ENCODE measurements at regions not wholly inside any gene's neighbourhood (a gene's known extent, or its start where the extent isn't known, plus 50 kb on each side); places are given as distances from the start of the nearest gene placed in this dataset.
A peak's percentile ranks its signal among the peaks of the same experiment; 100 is the strongest.

- no peaks in the 10 kb centered on the region for H3K9me3 ChIP-seq (ENCODE audit: control extremely low read depth in 1 of 3, control insufficient read depth in 2 of 3, insufficient read depth in 1 of 3, low read length in 2 of 3)
- no peak overlapping the region for H3K4me2 ChIP-seq (replicated peaks; ENCODE audit: low read depth, low read length, poor library complexity, severe bottlenecking)
- Mint-ChIP-seq H3K27ac (no peak overlapping the region), H3K9me3 (ENCODE audit: insufficient read depth) (no peaks in the 10 kb centered on the region), H3K4me3 (no peak overlapping the region), H3K4me1 (peaks cover 46% of the 10 kb centered on the region), H3K27me3 (no peaks in the 10 kb centered on the region)
- H3K27me3 ChIP-seq (replicated peaks in 1 of 4; ENCODE audit: control extremely low read depth in 1 of 4, control insufficient read depth in 3 of 4, insufficient read depth in 4 of 4, low read length in 3 of 4): no peaks in the 10 kb centered on the region
- H3K4me3 ChIP-seq (ENCODE audit: control extremely low read depth in 1 of 5, extremely low read depth in 1 of 5, insufficient read depth in 1 of 5, low read depth in 2 of 5, low read length in 4 of 5): no peak overlapping the region
- DNase-seq (no peak), ATAC-seq (ENCODE audit: low read depth) (no peak)
- no peak overlapping the region for H3K9ac ChIP-seq (ENCODE audit: low read length)
- no peak overlapping the region for H3K27ac ChIP-seq (ENCODE audit: low read length in 2 of 2)
- WGBS (ENCODE audit: insufficient coverage): 98% methylated on average over 9 of the region's 9 CpGs
- peaks cover 24 to 28% of the 10 kb centered on the region in 2 donors for H3K4me1 ChIP-seq (ENCODE audit: control insufficient read depth in 2 of 2, insufficient read depth in 2 of 2, low read length in 2 of 2)
- H4K20me1 ChIP-seq (ENCODE audit: control insufficient read depth, insufficient read depth, low read length, poor library complexity, severe bottlenecking): no peaks in the 10 kb centered on the region
- H3K79me2 ChIP-seq (ENCODE audit: control insufficient read depth, insufficient read depth, low read length): peaks cover 21% of the 10 kb centered on the region
- H2AFZ ChIP-seq (ENCODE audit: insufficient read depth, low read depth, low read length, poor library complexity, severe bottlenecking): no peak overlapping the region
- ChIA-PET POLR2A (no interaction called here), CTCF (interaction anchor here (1.1 to 6.1 kb wide), 7 partner anchors 94 to 206 kb away, joined by 4 to 44 read pairs (median 5); partner anchors contain the start of gene IKZF1)
- H3K36me3 ChIP-seq (replicated peaks in 1 of 2; ENCODE audit: control extremely low read depth in 1 of 2, control insufficient read depth in 1 of 2, extremely low read depth in 1 of 2, insufficient read depth in 2 of 2, low read length in 1 of 2): no peaks in the 10 kb centered on the region
- intact Hi-C loops (cut with micrococcal nuclease): no loop called here
- no peak for TF ChIP-seq EZH2 (IDR thresholded peaks at IDR 0.05; ENCODE audit: borderline replicate concordance, insufficient read depth, low read depth, low read length, poor library complexity, severe bottlenecking)
- no peak for TF ChIP-seq CTCF (IDR thresholded peaks at IDR 0.05)
Observed at GRCh38 chr7:50211130-50212015, 93.1 kb upstream of the IKZF1 start.

GRCh38 chr7:50210706-50211115 lies 93.8 kb upstream of the IKZF1 start:
- POLR2A ChIA-PET: no interaction called here
- Mint-ChIP-seq H3K4me1 (peaks cover 52% of the 10 kb centered on the region), H3K27me3 (no peaks in the 10 kb centered on the region), H3K9me3 (ENCODE audit: insufficient read depth) (no peaks in the 10 kb centered on the region), H3K27ac (no peak overlapping the region), H3K4me3 (peak overlapping the region; percentile 3)
- no peak overlapping the region for H3K4me2 ChIP-seq (replicated peaks; ENCODE audit: low read depth, low read length, poor library complexity, severe bottlenecking)
- CTCF ChIA-PET: interaction anchor here (1.0 to 6.1 kb wide), 7 partner anchors 95 to 206 kb away, joined by 3 to 44 read pairs (median 4); partner anchors contain the start of gene IKZF1
- H3K4me3 ChIP-seq (ENCODE audit: control extremely low read depth in 1 of 5, extremely low read depth in 1 of 5, insufficient read depth in 1 of 5, low read depth in 2 of 5, low read length in 4 of 5): no peak overlapping the region
- intact Hi-C loops (cut with micrococcal nuclease): no loop called here
- H3K9ac ChIP-seq (ENCODE audit: low read length): no peak overlapping the region
- no peak for TF ChIP-seq CTCF (IDR thresholded peaks at IDR 0.05)
- no peak for TF ChIP-seq EZH2 (IDR thresholded peaks at IDR 0.05; ENCODE audit: borderline replicate concordance, insufficient read depth, low read depth, low read length, poor library complexity, severe bottlenecking)
- H3K9me3 ChIP-seq (ENCODE audit: control extremely low read depth in 1 of 3, control insufficient read depth in 2 of 3, insufficient read depth in 1 of 3, low read length in 2 of 3): no peaks in the 10 kb centered on the region
- H3K36me3 ChIP-seq (replicated peaks in 1 of 2; ENCODE audit: control extremely low read depth in 1 of 2, control insufficient read depth in 1 of 2, extremely low read depth in 1 of 2, insufficient read depth in 2 of 2, low read length in 1 of 2): no peaks in the 10 kb centered on the region
- no peaks in the 10 kb centered on the region for H3K27me3 ChIP-seq (replicated peaks in 1 of 4; ENCODE audit: control extremely low read depth in 1 of 4, control insufficient read depth in 3 of 4, insufficient read depth in 4 of 4, low read length in 3 of 4)
- peaks cover 25% of the 10 kb centered on the region for H3K79me2 ChIP-seq (ENCODE audit: control insufficient read depth, insufficient read depth, low read length)
- H3K27ac ChIP-seq (ENCODE audit: low read length in 2 of 2): no peak overlapping the region
- no peak overlapping the region for H2AFZ ChIP-seq (ENCODE audit: insufficient read depth, low read depth, low read length, poor library complexity, severe bottlenecking)
- peaks cover 24 to 28% of the 10 kb centered on the region in 2 donors for H3K4me1 ChIP-seq (ENCODE audit: control insufficient read depth in 2 of 2, insufficient read depth in 2 of 2, low read length in 2 of 2)
- no peak for DNase-seq
- no peaks in the 10 kb centered on the region for H4K20me1 ChIP-seq (ENCODE audit: control insufficient read depth, insufficient read depth, low read length, poor library complexity, severe bottlenecking)
- ATAC-seq (ENCODE audit: low read depth): no peak
- WGBS (ENCODE audit: insufficient coverage): 84% methylated on average over 6 of the region's 6 CpGs

All from B cell (primary cell).